Activated T-cell treated with anti-CD3 and anti-CD28 coated beads, Interleukin-2, amount 50 U/mL, for 24 hours (primary cell): ENCODE measurements at regions not wholly inside any gene's neighbourhood (a gene's known extent, or its start where the extent isn't known, plus 50 kb on each side); places are given as distances from the start of the nearest gene placed in this dataset.

Experiments
- DNase-seq: peaks from one replicate; pipeline ENCODE4 v3.0.0-alpha.2; 2020
- H3K27ac Mint-ChIP-seq: 2 replicates; pipeline ENCODE4 v1.8.0; 2020; ENCODE audit warnings: mild to moderate bottlenecking, mixed read lengths
- H3K27me3 Mint-ChIP-seq: 2 replicates; pipeline ENCODE4 v1.8.0; 2020; ENCODE audit warnings: mixed read lengths
- H3K36me3 Mint-ChIP-seq: 2 replicates; pipeline ENCODE4 v1.8.0; 2020; ENCODE audit warnings: low read depth, mixed read lengths
- H3K4me1 Mint-ChIP-seq: 2 replicates; pipeline ENCODE4 v1.8.0; 2020; ENCODE audit warnings: low read depth, mixed read lengths
- H3K4me3 Mint-ChIP-seq: 2 replicates; pipeline ENCODE4 v1.8.0; 2020; ENCODE audit warnings: mild to moderate bottlenecking, moderate library complexity, mixed read lengths
- H3K9me3 Mint-ChIP-seq: 2 replicates; pipeline ENCODE4 v1.8.0; 2020; ENCODE audit warnings: mixed read lengths

DNA sequence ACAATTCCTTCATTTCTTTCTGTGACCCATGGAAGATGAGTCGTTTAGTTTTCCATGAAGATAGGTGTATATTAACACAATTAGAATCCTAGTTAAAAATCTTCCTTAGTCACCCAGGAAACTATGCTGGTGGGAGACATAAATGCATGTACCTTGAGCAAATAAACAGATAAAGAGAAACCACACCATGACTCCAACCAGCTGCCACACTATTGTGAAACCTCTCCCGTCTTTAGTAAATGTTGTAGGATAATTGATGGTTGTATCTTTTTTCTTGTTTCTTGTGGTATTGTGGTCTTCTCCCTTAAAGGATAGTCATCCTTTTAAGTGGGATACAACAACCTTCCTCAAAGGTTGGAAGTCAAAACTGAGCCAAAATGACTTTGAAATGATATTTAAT is 103.8 kb upstream of the LEF1 start:
- Mint-ChIP-seq H3K27ac (no peak overlapping the region), H3K36me3 (no peaks in the 10 kb centered on the region), H3K4me3 (no peak overlapping the region), H3K9me3 (no peaks in the 10 kb centered on the region), H3K4me1 (peaks cover 9% of the 10 kb centered on the region), H3K27me3 (no peaks in the 10 kb centered on the region)
- DNase-seq = no peak

DNA sequence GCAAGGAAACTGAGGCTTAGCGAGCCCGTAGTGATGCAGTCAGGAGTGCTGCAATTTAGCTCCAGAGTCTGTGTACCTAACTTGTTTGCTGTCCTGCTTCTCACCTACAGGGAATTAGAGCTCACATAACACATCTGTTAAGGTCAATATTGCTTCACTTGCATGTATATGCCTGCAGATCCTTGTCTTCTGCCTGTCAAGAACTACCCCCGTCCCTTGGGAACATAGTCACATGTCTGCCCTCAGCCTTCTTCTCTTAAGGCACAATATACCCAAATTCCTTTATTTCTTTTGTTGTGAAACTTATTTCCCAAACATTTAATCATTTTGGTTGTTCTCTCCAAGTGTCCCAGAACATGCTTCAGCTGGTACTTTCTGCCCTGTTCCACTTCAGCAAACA is 103.3 kb upstream of the LEF1 start:
- H3K27ac Mint-ChIP-seq = no peak overlapping the region
- no peaks in the 10 kb centered on the region for H3K9me3 Mint-ChIP-seq
- H3K36me3 Mint-ChIP-seq = no peaks in the 10 kb centered on the region
- no peak for DNase-seq
- peaks cover 9% of the 10 kb centered on the region for H3K4me1 Mint-ChIP-seq
- H3K27me3 Mint-ChIP-seq = no peaks in the 10 kb centered on the region
- no peak overlapping the region for H3K4me3 Mint-ChIP-seq

DNA sequence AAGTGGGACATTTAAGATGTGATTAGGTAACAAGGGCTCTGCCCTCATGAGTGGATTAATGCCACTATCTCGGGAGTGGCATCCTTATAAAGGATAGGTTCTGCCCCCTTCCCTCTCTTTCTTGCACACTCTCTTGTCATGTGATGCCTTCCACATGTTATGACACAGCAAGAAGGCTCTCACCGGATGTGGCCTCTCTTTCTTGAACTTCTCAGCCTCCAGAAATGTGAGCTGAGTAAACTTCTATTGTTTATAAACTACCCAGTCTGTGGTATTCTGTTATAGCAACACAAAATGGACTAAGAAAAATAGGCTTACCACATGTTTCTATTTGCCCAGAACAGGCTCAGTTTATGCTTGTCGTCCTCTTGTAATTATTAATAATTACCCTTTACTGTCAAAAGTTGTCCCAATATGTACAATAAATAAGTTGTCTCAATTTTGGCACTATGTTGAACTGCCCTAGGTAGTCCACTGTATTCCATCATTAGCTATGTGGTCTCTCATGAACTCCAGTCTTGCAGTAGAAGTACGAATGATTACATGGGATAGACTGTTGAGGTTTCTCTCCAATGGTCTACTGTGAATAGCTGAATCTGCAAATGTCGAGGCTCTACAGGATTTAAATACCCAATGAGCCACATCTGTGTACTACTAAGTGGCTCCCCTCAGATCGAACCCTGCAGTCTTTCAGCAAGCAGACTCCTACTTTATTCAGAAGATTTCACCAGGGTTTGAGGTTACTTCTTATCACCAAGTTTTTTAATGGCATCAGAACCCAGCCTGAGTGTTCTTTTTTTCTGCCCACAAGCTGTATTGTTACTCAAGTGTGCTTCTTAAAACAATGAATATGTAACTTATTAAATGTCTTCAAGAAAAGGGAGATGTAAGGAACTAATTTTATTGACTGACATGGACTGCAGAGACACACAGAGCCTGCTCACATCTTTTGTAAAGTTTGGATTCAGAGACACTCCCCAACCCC is 102.0 kb upstream of the LEF1 start:
- H3K9me3 Mint-ChIP-seq = no peaks in the 10 kb centered on the region
- H3K27me3 Mint-ChIP-seq = no peaks in the 10 kb centered on the region
- peaks cover 9% of the 10 kb centered on the region for H3K4me1 Mint-ChIP-seq
- no peak for DNase-seq
- no peaks in the 10 kb centered on the region for H3K36me3 Mint-ChIP-seq
- no peak overlapping the region for H3K4me3 Mint-ChIP-seq
- no peak overlapping the region for H3K27ac Mint-ChIP-seq

DNA sequence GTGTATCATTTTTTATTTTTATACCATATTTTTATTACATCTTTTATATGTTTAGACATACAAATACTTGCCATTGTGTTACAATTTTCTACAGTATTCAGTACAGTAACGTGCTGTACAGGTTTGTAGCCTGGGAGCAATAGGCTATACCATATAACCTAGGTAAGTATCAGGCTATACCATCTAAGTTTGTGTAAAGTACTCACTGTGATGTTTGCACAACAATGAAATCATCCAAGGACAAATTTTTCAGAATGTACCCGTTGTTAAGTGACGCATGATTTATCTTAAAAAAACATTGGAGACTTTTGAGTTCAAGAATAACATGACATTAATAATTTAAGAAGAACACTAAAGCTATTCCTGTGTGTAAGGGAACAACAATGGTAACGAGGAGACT is 96.0 kb upstream of the LEF1 start:
- Mint-ChIP-seq H3K27ac (no peak overlapping the region), H3K4me3 (no peak overlapping the region), H3K27me3 (no peaks in the 10 kb centered on the region), H3K9me3 (no peaks in the 10 kb centered on the region), H3K36me3 (no peaks in the 10 kb centered on the region), H3K4me1 (no peaks in the 10 kb centered on the region)
- DNase-seq = no peak

DNA sequence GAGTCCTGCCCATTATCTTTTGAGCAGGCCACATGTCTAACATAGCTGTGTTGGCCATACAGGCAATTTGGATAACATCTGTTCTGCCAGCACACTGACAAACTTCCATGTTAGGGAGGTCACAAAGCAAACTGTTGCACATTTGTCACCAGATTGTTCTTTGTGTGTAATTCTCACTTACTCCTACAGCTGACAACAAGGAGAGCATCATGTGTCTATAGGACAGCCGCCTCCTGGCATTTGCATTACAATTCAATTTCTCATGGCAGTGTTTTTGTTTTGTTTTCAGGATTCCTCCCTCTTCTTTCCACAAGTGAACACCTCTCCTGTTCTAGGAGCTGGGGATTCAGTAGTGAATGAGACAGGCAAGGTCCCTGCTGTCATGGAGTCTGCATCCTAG is 94.3 kb upstream of the LEF1 start:
- DNase-seq = no peak
- Mint-ChIP-seq H3K27me3 (no peaks in the 10 kb centered on the region), H3K4me3 (no peak overlapping the region), H3K36me3 (no peaks in the 10 kb centered on the region), H3K27ac (no peak overlapping the region), H3K4me1 (peaks cover 4% of the 10 kb centered on the region), H3K9me3 (no peaks in the 10 kb centered on the region)

DNA sequence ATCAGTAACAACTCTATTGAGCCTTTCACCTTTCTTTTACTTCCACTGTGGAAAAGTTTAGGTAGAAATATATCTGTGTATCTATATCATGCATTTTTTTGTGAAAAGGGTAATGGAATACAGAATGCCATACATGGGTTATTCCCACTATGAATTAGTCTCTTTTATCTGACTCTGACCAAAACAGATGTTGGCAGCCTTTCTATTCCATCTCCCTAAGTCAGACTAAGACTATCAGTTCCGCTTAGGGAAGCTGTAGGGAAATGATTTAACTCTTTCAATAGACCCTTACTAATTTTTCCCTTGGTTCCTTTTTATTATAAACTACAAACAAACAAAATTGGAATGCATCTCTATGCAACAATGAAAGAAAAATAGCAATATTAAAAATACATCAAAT is 92.3 kb upstream of the LEF1 start:
- no peak for DNase-seq
- Mint-ChIP-seq H3K27me3 (no peaks in the 10 kb centered on the region), H3K27ac (no peak overlapping the region), H3K4me3 (no peak overlapping the region), H3K36me3 (no peaks in the 10 kb centered on the region), H3K4me1 (peaks cover 6% of the 10 kb centered on the region), H3K9me3 (no peaks in the 10 kb centered on the region)

DNA sequence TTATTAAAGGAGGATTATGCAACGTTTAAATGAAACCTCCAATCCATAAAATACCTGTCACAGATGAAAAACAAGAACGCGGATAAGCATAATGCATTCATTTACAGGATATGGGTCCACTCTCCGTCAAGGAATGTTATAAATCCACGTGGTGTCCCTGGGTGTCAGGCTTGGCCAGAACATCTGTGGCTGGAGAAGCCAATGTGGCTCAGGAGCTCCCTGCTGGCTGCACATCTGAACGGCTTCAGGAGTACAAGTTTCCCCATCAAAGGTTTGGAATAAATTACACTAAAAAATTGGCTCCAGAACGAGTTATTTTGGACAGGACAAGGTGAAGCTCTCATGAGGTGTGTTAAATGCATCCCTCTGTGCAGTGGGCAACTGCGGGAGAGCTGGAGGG is 87.8 kb upstream of the LEF1 start:
- peaks cover 6% of the 10 kb centered on the region for H3K4me1 Mint-ChIP-seq
- H3K27me3 Mint-ChIP-seq = no peaks in the 10 kb centered on the region
- DNase-seq = no peak
- H3K27ac Mint-ChIP-seq = no peak overlapping the region
- no peaks in the 10 kb centered on the region for H3K36me3 Mint-ChIP-seq
- no peak overlapping the region for H3K4me3 Mint-ChIP-seq
- no peaks in the 10 kb centered on the region for H3K9me3 Mint-ChIP-seq

DNA sequence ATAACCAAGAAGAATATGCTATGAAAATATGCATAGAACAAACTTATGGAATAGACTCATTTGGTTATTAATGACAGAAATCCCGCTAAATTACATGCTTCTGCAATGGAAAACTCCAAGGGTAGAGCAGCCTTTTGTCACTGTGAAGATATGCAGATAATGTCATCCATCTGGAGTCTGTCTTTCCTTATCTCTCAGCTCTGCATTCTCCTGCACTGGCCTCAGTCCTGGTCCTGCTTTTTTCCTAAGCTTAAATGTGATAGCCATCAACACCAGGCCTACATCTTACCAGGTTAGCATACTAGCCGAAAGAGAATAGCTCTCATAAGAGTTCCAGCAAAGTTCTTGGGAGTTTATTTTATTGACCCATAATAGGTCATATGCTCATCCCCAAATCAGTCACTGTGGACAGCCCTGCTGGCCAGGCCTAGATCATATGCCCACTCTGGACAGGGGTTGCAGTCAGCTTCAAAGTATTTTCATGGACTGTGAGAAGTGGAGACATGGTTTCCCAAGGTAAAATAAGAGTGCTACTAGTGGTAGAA is 86.5 kb upstream of the LEF1 start:
- no peak overlapping the region for H3K27ac Mint-ChIP-seq
- H3K4me3 Mint-ChIP-seq = no peak overlapping the region
- no peak for DNase-seq
- no peaks in the 10 kb centered on the region for H3K27me3 Mint-ChIP-seq
- H3K4me1 Mint-ChIP-seq = peaks cover 6% of the 10 kb centered on the region
- no peaks in the 10 kb centered on the region for H3K9me3 Mint-ChIP-seq
- no peaks in the 10 kb centered on the region for H3K36me3 Mint-ChIP-seq

DNA sequence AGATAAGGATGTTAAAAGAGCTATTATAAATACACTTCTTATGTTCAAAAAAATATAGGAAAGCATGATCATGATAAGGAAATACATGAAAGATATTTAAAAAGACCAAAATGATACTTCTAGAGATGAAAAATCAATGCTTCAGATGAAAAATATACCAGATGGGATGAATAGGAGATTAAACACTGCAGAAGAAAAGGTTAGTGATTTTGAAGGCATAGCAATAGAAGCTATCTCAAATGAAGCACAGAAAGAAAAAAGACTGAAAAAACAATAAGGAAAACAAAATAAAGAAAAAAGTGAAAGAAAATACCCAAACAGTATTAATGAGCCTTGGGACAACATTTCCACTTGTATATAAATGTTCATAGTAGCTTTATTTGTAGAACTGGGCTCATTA is 80.7 kb upstream of the LEF1 start:
- peaks cover 3% of the 10 kb centered on the region for H3K9me3 Mint-ChIP-seq
- no peak overlapping the region for H3K27ac Mint-ChIP-seq
- no peak for DNase-seq
- no peaks in the 10 kb centered on the region for H3K36me3 Mint-ChIP-seq
- H3K4me1 Mint-ChIP-seq = peaks cover 5% of the 10 kb centered on the region
- no peak overlapping the region for H3K4me3 Mint-ChIP-seq
- no peaks in the 10 kb centered on the region for H3K27me3 Mint-ChIP-seq

DNA sequence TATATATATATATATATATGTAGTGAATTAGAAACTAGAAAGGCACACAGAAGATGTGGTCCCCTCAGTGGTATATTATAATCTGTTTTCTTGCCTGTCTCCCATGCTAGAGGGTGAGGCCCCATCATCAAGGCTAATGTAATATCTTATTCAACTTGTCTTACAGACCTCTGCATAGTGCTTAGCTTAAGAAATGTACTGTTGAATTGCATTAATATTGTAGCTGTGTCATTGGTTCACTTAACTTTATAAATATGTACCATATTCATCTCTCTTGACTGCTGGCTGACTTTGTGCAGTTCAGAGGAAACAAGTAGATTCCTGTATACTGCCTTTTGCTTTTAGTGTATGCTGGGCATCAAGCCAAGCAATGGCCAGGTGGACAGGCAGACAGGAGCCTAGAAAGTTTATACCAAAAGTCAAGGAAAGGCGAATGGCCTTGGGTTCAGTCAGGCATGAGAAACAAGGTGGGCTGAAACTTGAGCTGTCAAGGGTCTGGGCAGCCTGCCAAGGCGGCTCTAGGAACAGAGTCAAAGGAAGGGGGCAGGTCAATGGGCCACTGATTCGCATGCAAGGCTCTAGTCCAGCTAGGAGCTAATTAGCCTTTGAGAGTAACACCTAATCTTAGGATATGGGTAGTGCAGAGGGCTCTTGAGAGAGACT is 78.8 kb upstream of the LEF1 start:
- H3K27me3 Mint-ChIP-seq = no peaks in the 10 kb centered on the region
- H3K4me1 Mint-ChIP-seq = peaks cover 11% of the 10 kb centered on the region
- H3K36me3 Mint-ChIP-seq = no peaks in the 10 kb centered on the region
- H3K27ac Mint-ChIP-seq = no peak overlapping the region
- no peak overlapping the region for H3K4me3 Mint-ChIP-seq
- H3K9me3 Mint-ChIP-seq = peaks cover 3% of the 10 kb centered on the region
- no peak for DNase-seq

DNA sequence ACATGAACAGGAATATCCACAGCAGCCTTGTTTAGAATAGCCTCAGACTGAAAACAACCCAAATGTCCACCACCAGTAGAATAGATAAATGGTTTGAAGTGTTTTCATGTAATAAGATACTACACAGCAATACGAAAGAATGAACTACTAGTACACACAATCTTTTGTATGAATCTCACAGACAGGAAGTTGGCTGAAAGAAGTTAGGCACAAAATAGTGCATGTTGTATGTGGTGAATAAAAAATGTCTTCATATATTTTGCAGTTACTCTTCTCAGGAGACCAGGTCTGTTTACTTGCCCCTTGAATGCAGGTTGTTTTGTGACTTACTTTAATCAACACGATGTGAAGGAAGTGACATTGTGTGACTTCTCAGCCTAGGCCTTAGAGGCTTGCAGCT is 75.9 kb upstream of the LEF1 start:
- H3K36me3 Mint-ChIP-seq = no peaks in the 10 kb centered on the region
- H3K4me3 Mint-ChIP-seq = no peak overlapping the region
- no peaks in the 10 kb centered on the region for H3K27me3 Mint-ChIP-seq
- peaks cover 5% of the 10 kb centered on the region for H3K9me3 Mint-ChIP-seq
- H3K4me1 Mint-ChIP-seq = peaks cover 11% of the 10 kb centered on the region
- no peak overlapping the region for H3K27ac Mint-ChIP-seq
- no peak for DNase-seq

DNA sequence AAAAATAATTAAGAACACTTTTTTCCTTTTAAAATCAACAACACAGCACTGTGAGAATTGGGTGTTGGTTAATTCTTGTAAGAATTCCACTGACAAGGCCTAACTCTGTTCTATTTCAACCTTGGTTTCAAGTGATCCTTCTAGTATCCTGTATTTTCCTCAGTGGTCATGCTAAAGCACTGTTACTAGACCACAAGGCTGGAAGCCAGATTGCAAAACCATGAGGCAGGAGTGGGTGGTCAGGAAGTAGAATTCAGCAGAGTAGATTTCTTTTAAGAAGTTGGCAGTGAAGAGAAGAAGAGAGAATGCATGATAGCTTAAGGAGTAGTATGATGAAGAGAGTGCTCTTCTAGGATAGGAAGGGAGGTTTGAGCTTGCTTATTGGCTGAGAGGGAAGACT is 71.6 kb upstream of the LEF1 start:
- no peak overlapping the region for H3K27ac Mint-ChIP-seq
- peaks cover 2% of the 10 kb centered on the region for H3K9me3 Mint-ChIP-seq
- no peaks in the 10 kb centered on the region for H3K36me3 Mint-ChIP-seq
- H3K4me3 Mint-ChIP-seq = no peak overlapping the region
- H3K4me1 Mint-ChIP-seq = peaks cover 11% of the 10 kb centered on the region
- no peaks in the 10 kb centered on the region for H3K27me3 Mint-ChIP-seq
- DNase-seq = no peak

DNA sequence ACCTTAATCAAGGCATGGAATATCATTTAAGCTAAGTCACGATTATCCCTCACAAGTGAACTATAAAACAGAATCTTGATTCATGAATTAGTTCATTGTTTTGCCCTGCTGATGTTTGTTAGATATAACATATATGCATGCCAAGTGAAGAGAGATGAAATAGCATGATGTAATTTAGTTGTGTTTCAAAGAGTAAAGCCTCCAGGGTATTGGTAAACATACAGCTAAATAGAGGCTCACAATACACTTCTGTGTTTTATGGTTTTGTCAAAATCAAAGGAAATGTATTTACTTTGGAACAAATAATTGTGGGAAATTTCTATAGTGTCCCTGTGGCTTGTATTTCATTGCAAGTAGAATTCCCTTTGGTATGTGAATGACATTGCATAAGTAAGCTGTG is 69.0 kb upstream of the LEF1 start:
- Mint-ChIP-seq H3K9me3 (peaks cover 2% of the 10 kb centered on the region), H3K4me1 (no peaks in the 10 kb centered on the region), H3K4me3 (no peak overlapping the region), H3K27ac (no peak overlapping the region), H3K27me3 (no peaks in the 10 kb centered on the region), H3K36me3 (no peaks in the 10 kb centered on the region)
- no peak for DNase-seq

DNA sequence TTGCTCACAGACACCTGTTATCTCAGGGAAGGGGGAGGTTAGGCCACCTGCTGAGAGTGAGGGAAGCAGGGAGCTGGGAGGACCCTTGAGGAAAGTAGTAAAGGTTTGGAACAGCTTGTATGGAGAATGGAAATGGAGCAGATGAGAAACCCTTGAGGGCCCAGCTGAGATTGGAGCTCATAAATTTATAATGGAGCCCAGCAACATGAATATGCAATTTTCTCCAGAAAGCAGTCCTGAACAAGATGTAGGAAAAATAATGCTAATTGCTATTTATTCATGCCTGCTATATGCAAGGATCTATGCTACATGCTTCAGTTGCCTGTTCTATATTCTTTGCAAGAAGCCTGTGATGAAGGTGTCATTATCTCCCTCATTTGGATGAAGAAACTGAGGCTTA is 67.5 kb upstream of the LEF1 start:
- Mint-ChIP-seq H3K4me3 (no peak overlapping the region), H3K27me3 (no peaks in the 10 kb centered on the region), H3K4me1 (no peaks in the 10 kb centered on the region), H3K9me3 (peaks cover 2% of the 10 kb centered on the region), H3K36me3 (no peaks in the 10 kb centered on the region), H3K27ac (no peak overlapping the region)
- DNase-seq = no peak

DNA sequence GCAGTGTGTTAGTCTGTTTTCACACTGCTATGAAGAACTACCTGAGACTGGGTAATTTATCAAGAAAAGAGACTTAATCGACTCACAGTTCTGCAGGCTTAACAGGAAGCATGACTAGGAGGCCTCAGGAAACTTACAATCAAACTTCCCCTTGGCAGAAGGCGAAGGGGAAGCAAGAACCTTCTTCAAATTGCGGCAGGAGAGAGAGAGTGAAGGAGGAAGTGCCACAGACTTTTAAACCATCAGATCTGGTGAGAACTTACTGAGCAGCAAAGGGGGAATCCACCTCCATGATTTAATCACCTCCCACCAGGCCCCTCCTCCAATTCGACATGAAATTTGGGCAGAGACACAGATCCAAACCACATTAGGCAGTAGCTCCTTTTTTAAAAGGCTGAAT is 59.2 kb upstream of the LEF1 start:
- Mint-ChIP-seq H3K9me3 (no peaks in the 10 kb centered on the region), H3K4me3 (no peak overlapping the region), H3K27ac (no peak overlapping the region), H3K36me3 (no peaks in the 10 kb centered on the region), H3K4me1 (peaks cover 4% of the 10 kb centered on the region), H3K27me3 (no peaks in the 10 kb centered on the region)
- DNase-seq = no peak
